Prostate gland (tissue), 2 donors: ENCODE measurements at regions not wholly inside any gene's neighbourhood (a gene's known extent, or its start where the extent isn't known, plus 50 kb on each side); places are given as distances from the start of the nearest gene placed in this dataset.

ENCODE experiments used
- CTCF ChIP-seq, 4 experiments: fragments of 200-600 bp in 2 of 4; fragments of 450-650 bp in 2 of 4; sonication (generic) in 2 of 4; IDR thresholded peaks; 1 replicate in 3 of 4; 2 replicates in 1 of 4; pipeline ENCODE4 v1.5.1; 2016 to 2019; ENCODE audit warnings: antibody characterized with exemption in 4 of 4, mild to moderate bottlenecking in 2 of 4, moderate library complexity in 2 of 4
- POLR2A ChIP-seq: fragments of 450-650 bp; IDR thresholded peaks from one replicate; pipeline ENCODE4 v1.6.1; 2016; ENCODE audit warnings: antibody characterized with exemption, mild to moderate bottlenecking

DNA sequence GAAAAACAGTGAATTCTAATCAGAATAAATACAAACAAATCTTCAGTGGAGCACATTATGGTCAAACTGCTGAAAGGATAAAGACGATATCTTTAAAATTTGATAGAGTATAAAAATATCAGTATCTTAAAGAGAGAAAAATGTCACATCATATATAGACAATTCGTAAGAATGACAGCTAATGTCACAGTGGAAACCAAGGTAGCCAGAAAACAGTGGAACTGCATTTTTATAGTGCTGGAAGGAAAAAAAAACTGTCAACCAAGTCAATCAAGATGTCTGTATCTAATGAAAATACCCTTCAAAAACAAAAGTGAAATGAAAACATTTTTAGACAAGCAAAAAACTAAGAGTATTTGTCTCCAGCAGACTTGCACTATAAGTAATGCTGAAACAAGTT lies 73.4 kb upstream of the HMGXB4 start:
- TF ChIP-seq CTCF (IDR thresholded peaks at IDR 0.05), result no peak
- TF ChIP-seq POLR2A, result no peak
